GM20000 (cell line): ENCODE measurements at regions not wholly inside any gene's neighbourhood (a gene's known extent, or its start where the extent isn't known, plus 50 kb on each side); places are given as distances from the start of the nearest gene placed in this dataset.

ENCODE experiments used
- DNase-seq: peaks from one replicate; pipeline ENCODE4 v3.0.0; 2012; ENCODE audit warnings: low spot score
- CTCF ChIP-seq: IDR thresholded peaks from 2 replicates; pipeline ENCODE4 v1.5.1; 2012; ENCODE audit warnings: mild to moderate bottlenecking, control low read depth; ENCODE audit errors: extremely low read depth, missing control alignments

- DNase-seq = no peak
- TF ChIP-seq CTCF = no peak
Measured at GRCh38 chr2:116117845-116118244, 1675.4 kb downstream of the DPP10 start.

DNA sequence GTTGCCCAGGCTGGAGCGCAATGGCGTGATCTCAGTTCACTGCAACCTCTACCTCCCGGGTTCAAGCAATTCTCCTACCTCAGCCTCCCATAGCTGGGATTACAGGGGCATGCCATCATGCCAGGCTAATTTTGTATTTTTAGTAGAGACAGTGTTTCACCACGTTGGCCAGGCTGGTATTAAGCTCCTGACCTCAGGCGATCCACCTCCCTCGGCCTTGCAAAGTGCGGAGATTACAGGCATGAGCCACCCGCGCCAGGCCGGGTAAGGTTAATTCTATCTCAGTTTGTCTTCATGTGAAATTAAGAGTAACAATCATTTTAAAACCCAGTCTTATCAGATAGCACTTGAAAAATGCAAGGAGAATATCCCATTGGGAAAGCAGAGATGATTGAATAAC lies 1681.7 kb upstream of the DDX18 start:
- no peak for DNase-seq
- TF ChIP-seq CTCF = no peak

GRCh38 chr2:116133381-116133942 lies 1681.0 kb upstream of the DDX18 start:
- no peak for DNase-seq
- no peak for TF ChIP-seq CTCF

DNA sequence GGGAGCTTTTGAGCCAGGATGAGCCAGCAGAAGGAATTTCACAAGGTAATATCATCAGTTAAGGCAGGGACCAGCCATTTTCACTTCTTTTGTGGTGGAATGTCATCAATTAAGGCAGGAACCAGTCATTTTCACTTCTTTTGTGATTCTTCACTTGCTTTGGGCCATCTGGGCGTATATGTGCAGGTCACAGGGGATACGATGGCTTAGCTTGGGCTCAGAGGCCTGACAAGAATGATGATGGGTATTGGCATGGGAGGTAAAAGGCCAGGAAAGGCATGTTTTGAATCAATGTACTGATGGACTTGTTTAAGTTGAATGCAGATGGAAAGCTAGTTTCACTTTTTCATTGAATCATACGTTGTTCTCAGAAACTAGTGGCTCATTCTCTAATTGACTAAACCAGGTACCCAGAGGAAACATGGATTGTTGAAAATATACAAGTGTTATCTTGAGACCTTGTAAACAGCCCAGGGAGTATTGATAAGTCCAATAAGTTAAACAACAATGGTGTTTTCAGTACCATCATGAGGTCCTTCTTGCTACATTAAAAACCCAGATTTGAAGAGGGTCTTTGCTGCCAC lies 1672.5 kb upstream of the DDX18 start:
- no peak for TF ChIP-seq CTCF
- DNase-seq = no peak

GRCh38 chr2:116142644-116143227 lies 1671.8 kb upstream of the DDX18 start:
- TF ChIP-seq CTCF = no peak

GRCh38 chr2:116145031-116145430 lies 1669.5 kb upstream of the DDX18 start:
- TF ChIP-seq CTCF = no peak

More at GRCh38 chr2:116142644-116143227, 1671.8 kb upstream of the DDX18 start:
- no peak for DNase-seq

GRCh38 chr2:116148361-116148760 lies 1666.1 kb upstream of the DDX18 start:
- no peak for TF ChIP-seq CTCF
- no peak for DNase-seq

More at GRCh38 chr2:116145031-116145430, 1669.5 kb upstream of the DDX18 start:
- no peak for DNase-seq
